Esophagus muscularis mucosa (tissue), 4 donors: ENCODE measurements at regions not wholly inside any gene's neighbourhood (a gene's known extent, or its start where the extent isn't known, plus 50 kb on each side); places are given as distances from the start of the nearest gene placed in this dataset.
"Not testable (repeated sequence)": the region's sequence is repeated elsewhere in the genome, so short reads cannot be mapped to it uniquely, and the experiment has no call there.

Source experiments
- DNase-seq: peaks from one replicate; pipeline ENCODE4 v3.0.0-alpha.2; 2017; ENCODE audit errors: extremely low spot score
- H3K27ac ChIP-seq, 4 donors: fragments of 200-600 bp; sonication (generic); replicated peaks in 1 of 4; 1 replicate in 3 of 4; 2 replicates in 1 of 4; pipeline ENCODE4 v1.5.1; 2016 to 2019; ENCODE audit warnings: mild to moderate bottlenecking in 1 of 4
- H3K27me3 ChIP-seq, 4 donors: fragments of 200-600 bp; sonication (generic); one replicate each; pipeline versions ENCODE4 v1.5.1 to v1.6.0; 2016 to 2019
- H3K36me3 ChIP-seq, 4 donors: fragments of 200-600 bp; sonication (generic); one replicate each; pipeline ENCODE4 v1.5.1; 2016 to 2019
- H3K4me1 ChIP-seq, 4 donors: fragments of 200-600 bp; sonication (generic); one replicate each; pipeline ENCODE4 v1.5.1; 2016 to 2019
- H3K4me3 ChIP-seq, 4 donors: fragments of 200-600 bp; sonication (generic); 1 replicate in 2 of 4; 2 replicates in 2 of 4; pipeline ENCODE4 v1.5.1; 2016 to 2019; ENCODE audit warnings: mild to moderate bottlenecking in 4 of 4, moderate library complexity in 1 of 4
- H3K9me3 ChIP-seq, 4 donors: fragments of 200-600 bp; sonication (generic); 1 replicate in 3 of 4; 2 replicates in 1 of 4; pipeline ENCODE4 v1.5.1; 2016 to 2019
- CTCF ChIP-seq, 3 experiments: fragments of 200-600 bp in 2 of 3; fragments of 450-650 bp in 1 of 3; sonication (generic) in 2 of 3; IDR thresholded peaks; one replicate each; pipeline ENCODE4 v1.5.1; 2017 to 2019; ENCODE audit warnings: antibody characterized with exemption in 3 of 3, mild to moderate bottlenecking in 2 of 3, moderate library complexity in 1 of 3
- EP300 ChIP-seq: sonication (generic); formaldehyde crosslinking; IDR thresholded peaks from one replicate; pipeline ENCODE4 v1.6.1; 2017; ENCODE audit warnings: antibody characterized with exemption
- POLR2A ChIP-seq: fragments of 450-650 bp; IDR thresholded peaks from one replicate; pipeline ENCODE4 v1.6.1; 2017; ENCODE audit warnings: antibody characterized with exemption, moderate library complexity, mild to moderate bottlenecking, low read depth
- POLR2AphosphoS5 ChIP-seq, 2 donors: sonication (generic); formaldehyde crosslinking; IDR thresholded peaks; one replicate each; pipeline ENCODE4 v1.6.1; 2017; ENCODE audit warnings: antibody characterized with exemption in 2 of 2
- WGBS: methylation state at CpG from one replicate; pipeline ENCODE4 v1.1.5; 2018; 5-methylcytosine and 5-hydroxymethylcytosine counted together
- intact Hi-C: fragments of 100-400 bp; cut with DNase I; formaldehyde crosslinking; loops from one replicate; pipeline ENCODE4 v1.15.1; 2023

- DNase-seq, result no peak
- intact Hi-C loops, result no loop called here
- WGBS, result 63% methylated on average over 5 of the region's 5 CpGs
These were observed 133.1 kb upstream of the FAM174A start for GRCh38 chr5:100402071-100402470.

GRCh38 chr5:100401149-100401548 lies 134.0 kb upstream of the FAM174A start:
- DNase-seq, result no peak
- TF ChIP-seq EP300 (no peak), CTCF (IDR thresholded peaks at IDR 0.05) (no peak), POLR2AphosphoS5 (IDR thresholded peaks at IDR 0.05) (no peak), POLR2A (no peak)
- intact Hi-C loops, result no loop called here
- Histone ChIP-seq H3K27me3 (no peaks in the 10 kb centered on the region), H3K9me3 (no peaks in the 10 kb centered on the region), H3K4me1 (peaks cover 0 to 4% (median 0%) of the 10 kb centered on the region in 4 donors), H3K27ac (no peak overlapping the region), H3K4me3 (no peak overlapping the region), H3K36me3 (no peaks in the 10 kb centered on the region)

More at GRCh38 chr5:100402071-100402470, 133.1 kb upstream of the FAM174A start:
- Histone ChIP-seq H3K4me3 (no peak overlapping the region), H3K36me3 (no peaks in the 10 kb centered on the region), H3K4me1 (peaks cover 0 to 4% (median 0%) of the 10 kb centered on the region in 4 donors), H3K27me3 (no peaks in the 10 kb centered on the region), H3K9me3 (no peaks in the 10 kb centered on the region), H3K27ac (no peak overlapping the region)
- no peak for TF ChIP-seq POLR2AphosphoS5 (IDR thresholded peaks at IDR 0.05)
- no peak for TF ChIP-seq CTCF (IDR thresholded peaks at IDR 0.05)
- no peak for TF ChIP-seq EP300
- TF ChIP-seq POLR2A, result no peak

DNA sequence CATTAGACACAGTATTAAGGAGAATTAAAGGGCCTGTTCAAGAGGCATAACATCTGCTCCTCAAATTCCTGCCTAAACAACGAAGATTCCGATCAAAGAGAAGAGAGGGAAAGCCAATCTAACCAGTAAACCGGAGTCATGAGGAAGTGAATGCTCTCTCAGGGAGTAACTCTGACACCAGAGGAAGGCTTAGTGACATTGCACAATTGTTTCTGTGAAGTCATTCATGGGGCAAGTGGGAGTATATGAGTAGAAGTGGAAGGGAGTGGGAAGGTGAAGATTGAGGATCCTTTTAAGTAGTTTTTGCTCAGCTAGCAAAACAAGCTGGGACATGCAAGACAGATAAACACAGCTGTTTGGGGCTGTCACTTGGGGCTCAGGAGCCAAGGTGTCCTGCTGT lies 136.4 kb upstream of the FAM174A start:
- H3K9me3 ChIP-seq, H3K36me3 ChIP-seq: not testable (repeated sequence)
- 59% methylated on average over 3 of the region's 3 CpGs for WGBS

DNA sequence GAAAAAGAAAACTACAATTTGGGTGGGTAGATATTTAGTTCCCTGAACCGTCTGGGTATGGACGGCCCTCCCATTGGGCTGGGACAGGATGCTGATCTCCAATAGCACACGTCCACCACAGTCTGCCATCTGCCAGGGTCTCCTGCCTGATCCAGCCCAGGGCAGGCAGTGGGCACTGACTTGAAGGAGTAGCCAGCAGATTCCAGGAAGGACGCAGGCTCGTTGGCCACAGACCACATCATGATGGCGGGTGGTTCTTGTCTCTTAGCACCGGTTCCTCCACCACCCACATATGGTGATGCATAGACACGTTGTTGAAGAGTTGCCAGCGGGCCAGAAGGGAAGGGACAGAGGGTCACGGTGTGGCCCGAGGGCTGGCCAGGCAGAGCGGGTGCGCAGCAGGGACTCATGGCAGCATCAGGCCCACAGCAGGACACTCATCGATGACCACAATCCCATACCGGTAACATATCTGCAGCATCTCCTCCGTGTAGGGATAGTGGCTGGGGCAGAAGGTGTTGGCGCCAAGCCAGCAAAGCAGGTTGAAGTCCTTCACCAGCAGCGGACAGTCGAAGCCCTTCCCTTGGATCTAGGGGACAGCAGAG lies 155.8 kb upstream of the FAM174A start:
- H3K27ac ChIP-seq, H3K36me3 ChIP-seq, intact Hi-C loops, H3K9me3 ChIP-seq, H3K4me3 ChIP-seq, H3K27me3 ChIP-seq, H3K4me1 ChIP-seq, DNase-seq: not testable (repeated sequence)
- whole genome bisulfite sequencing, result no CpG with 5 or more reads among the region's 19 CpGs

More for the DNA sequence above, 136.4 kb upstream of the FAM174A start:
- H3K27ac ChIP-seq, H3K4me1 ChIP-seq, DNase-seq, H3K27me3 ChIP-seq, H3K4me3 ChIP-seq, intact Hi-C loops: not testable (repeated sequence)

- DNase-seq, H3K36me3 ChIP-seq, H3K27ac ChIP-seq, H3K4me3 ChIP-seq, H3K27me3 ChIP-seq, intact Hi-C loops, H3K9me3 ChIP-seq, H3K4me1 ChIP-seq: not testable (repeated sequence)
- WGBS, result 53% methylated on average over 5 of the region's 5 CpGs
These were observed 170.3 kb upstream of the FAM174A start for GRCh38 chr5:100364757-100365478.

DNA sequence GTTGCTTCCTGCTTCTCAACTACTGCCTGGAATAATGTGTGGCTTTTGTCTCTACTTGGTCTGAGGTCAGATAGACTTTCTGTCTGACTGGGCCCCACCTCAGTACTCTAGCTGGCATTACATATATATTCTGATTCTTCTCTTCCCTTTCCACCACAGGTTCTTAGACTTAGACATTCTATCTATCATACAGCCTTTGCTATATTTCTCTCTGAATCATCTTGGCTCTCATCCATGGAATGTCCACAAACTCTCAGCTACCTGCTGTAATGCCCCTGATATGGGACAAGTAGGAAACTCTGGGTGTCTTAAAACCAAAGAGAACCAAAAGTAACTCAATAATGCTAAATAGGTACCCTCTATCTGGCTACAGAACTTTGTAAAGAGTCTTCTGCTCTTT lies 170.8 kb upstream of the FAM174A start:
- intact Hi-C loops, H3K27me3 ChIP-seq, H3K4me3 ChIP-seq, DNase-seq, H3K27ac ChIP-seq, H3K36me3 ChIP-seq, H3K4me1 ChIP-seq, H3K9me3 ChIP-seq: not testable (repeated sequence)

DNA sequence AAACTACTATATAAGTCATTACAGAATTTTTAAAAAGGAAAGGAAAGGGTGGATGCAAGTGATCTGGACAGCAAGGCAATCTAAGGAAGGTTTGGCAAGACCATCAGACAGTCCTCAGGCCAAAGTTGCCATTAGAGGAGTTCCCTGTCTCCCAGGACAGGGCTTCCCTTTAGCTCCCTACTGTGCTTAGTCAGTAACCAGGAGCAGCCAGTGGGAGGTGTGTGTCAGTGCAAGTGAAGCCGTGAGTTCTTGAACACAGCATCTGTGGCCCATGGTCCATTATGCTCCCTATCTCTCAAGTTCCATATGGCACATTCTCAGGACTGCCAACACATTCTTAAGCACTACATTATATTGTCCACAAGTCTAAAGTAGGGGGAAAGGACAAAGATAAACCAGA lies 175.2 kb upstream of the FAM174A start:
- no CpG with 5 or more reads among the region's 1 CpG for WGBS
- DNase-seq, H3K4me1 ChIP-seq, H3K36me3 ChIP-seq, intact Hi-C loops, H3K4me3 ChIP-seq, H3K27me3 ChIP-seq, H3K9me3 ChIP-seq, H3K27ac ChIP-seq: not testable (repeated sequence)

- intact Hi-C loops, result not testable (repeated sequence)
These were observed 188.9 kb upstream of the FAM174A start for GRCh38 chr5:100346269-100346668.

DNA sequence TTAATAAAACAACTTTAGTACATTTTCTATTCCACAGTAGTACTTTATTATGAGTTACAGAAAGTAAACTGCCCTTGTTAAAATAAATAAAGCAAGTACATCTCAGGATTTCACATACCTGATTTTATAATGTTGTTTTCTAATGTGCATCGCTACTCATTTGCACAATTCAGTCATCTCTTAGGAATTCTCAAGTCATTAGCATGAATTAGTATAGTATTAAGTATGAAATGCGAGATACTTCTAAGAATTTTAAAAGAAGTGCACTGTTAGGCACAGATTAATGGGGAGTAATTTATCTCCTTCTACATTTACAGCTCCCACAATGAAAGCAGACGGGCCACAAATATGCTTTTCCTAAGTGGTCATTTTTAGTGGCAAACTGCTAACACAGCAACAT lies 193.7 kb upstream of the FAM174A start:
- intact Hi-C loops, H3K27me3 ChIP-seq, DNase-seq, H3K27ac ChIP-seq, H3K36me3 ChIP-seq, H3K4me1 ChIP-seq, H3K4me3 ChIP-seq, H3K9me3 ChIP-seq: not testable (repeated sequence)
- no CpG with 5 or more reads among the region's 3 CpGs for WGBS

More at GRCh38 chr5:100346269-100346668, 188.9 kb upstream of the FAM174A start:
- DNase-seq, H3K36me3 ChIP-seq, H3K4me3 ChIP-seq, H3K9me3 ChIP-seq, H3K27me3 ChIP-seq, H3K27ac ChIP-seq, H3K4me1 ChIP-seq: not testable (repeated sequence)
- 76% methylated on average over 1 of the region's 2 CpGs for WGBS
